GM20000 (cell line): ENCODE measurements at regions not wholly inside any gene's neighbourhood (a gene's known extent, or its start where the extent isn't known, plus 50 kb on each side); places are given as distances from the start of the nearest gene placed in this dataset.

ENCODE experiments used
- DNase-seq: peaks from one replicate; pipeline ENCODE4 v3.0.0; 2012; ENCODE audit warnings: low spot score
- TF ChIP-seq, protein P1 (sequence below): IDR thresholded peaks from 2 replicates; pipeline ENCODE4 v1.5.1; 2012; ENCODE audit warnings: mild to moderate bottlenecking, control low read depth; ENCODE audit errors: extremely low read depth, missing control alignments

DNA sequence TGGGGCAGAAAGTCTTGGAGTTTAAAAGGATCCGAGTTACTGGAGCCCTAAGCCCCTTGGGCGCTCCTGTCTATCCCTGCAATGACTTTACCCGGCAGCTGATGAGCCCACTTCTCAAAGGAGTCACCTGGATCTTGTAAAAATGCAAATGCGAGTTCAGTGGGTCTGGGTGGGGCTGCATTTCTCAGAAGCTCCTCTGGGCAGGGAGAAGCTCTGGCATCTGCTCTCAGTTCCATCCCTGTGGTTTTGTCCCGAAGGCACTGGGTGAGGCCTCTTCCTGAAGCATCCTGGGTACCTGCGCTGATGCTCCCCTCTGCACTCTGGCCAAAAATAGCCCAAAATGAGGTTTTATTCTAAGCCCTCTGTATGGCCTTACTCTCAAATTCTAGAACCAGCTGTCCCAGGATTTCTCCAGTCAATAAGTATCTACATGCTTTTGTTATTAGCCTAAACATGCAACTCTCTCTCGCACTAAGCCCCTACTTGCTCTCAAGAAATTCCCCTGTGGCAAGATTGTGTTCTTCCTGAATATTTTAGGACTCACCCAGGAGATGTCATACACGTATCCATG, 167.8 kb upstream of the APCDD1 start:
- TF ChIP-seq, protein P1, sequence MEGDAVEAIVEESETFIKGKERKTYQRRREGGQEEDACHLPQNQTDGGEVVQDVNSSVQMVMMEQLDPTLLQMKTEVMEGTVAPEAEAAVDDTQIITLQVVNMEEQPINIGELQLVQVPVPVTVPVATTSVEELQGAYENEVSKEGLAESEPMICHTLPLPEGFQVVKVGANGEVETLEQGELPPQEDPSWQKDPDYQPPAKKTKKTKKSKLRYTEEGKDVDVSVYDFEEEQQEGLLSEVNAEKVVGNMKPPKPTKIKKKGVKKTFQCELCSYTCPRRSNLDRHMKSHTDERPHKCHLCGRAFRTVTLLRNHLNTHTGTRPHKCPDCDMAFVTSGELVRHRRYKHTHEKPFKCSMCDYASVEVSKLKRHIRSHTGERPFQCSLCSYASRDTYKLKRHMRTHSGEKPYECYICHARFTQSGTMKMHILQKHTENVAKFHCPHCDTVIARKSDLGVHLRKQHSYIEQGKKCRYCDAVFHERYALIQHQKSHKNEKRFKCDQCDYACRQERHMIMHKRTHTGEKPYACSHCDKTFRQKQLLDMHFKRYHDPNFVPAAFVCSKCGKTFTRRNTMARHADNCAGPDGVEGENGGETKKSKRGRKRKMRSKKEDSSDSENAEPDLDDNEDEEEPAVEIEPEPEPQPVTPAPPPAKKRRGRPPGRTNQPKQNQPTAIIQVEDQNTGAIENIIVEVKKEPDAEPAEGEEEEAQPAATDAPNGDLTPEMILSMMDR, result no peak
- DNase-seq, result no peak

DNA sequence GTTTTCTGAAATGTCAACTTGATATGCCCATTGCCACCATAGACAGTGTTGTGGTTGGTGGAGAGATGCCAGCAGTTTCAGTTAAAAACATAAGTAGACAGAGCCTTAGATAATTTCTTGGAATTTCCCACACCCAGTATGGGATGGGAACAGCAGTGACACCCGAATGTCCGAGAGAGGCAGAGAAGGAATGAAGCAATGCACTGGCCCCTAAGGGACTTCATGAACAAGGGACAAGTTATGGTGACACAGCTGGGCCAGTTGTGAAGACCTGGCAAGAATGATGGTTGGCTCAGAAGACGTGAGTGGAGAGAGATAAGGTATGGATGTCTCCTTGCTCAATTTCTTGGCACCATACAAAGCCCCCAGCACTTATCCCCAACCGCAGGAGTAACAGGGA, 165.2 kb upstream of the APCDD1 start:
- no peak for DNase-seq
- TF ChIP-seq, protein P1, result no peak

DNA sequence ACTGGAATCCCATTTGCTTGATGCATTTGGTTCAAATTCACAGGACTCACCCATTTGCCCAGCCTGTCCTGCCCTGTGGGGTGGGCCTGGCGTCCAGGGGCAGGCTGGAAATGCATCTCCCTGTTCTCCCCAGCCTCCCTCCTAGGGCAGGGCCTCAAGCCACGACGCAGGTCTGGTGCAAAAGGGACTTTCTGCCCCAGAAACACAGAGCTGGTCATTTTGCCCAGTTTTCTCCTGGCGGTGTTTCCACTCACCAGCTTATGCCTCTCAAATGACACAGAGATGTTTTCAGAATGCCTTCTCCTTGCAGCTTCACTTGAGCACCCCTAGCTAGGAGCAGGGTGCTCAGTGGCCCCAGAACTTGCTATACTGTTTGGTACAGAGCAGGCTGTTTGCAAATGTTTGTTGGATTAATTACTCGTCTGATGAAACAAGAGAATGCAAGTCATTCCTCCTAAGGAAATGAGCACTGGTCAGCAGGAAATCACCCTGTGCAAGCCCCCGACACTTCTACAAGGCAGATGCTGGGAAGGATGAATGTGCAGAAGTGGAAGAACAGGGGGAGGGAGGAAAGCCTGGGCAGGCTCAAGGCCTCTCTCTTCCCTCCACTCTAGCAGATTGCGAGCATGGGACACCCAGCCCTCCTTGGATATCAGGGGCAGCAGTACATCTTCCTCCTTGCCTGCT, 164.3 kb upstream of the APCDD1 start:
- no peak for DNase-seq
- TF ChIP-seq, protein P1, result no peak

DNA sequence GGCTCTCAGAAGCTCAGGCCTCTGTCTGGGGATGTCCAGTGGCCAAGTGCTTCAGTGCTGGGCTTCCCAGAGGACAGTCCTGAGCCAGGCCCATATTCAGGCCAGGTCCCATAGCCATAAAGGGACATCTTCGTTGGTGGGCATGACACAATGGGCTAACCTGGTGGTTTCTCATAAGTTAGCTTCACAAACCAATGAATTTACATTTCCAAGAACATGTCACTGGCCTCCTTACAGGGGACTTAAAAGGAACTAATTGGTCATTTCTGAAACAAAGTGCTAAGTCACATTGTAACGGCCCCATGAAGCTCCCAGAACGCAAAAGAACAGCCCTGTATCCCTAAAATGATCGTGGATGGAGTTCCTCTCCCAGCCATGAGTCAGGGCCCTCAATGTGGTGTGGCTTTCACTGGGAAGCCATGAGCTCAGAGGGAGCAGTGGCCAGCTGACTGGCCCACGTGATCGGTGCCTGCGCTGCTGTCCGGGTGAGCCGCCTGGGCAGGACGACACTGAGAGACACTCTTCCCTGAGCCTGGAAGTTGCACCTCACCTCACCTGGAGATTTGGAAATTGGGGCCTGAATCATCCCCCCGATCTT, 163.7 kb upstream of the APCDD1 start:
- TF ChIP-seq, protein P1, result no peak
- DNase-seq, result no peak

DNA sequence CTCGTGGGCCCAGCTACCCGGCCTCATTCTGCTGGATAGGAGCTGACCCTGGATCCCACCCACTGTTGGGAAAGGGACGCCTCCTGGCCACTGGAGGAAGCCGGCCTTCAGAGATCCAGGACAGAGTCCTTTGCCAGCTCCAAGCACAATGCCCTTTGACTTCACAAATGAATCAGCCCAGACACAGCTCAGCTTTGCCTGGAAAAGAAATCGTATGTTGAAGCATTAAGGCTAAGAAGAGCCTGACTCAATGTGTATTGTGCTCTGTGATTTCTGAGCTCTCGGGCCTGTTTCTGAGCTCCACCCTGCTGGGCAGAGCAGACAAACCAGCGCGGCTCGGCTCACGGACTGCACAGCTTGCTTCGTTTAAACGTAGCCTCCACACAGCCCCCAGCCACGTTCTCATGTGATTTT, 162.9 kb upstream of the APCDD1 start:
- TF ChIP-seq, protein P1, result no peak

DNA sequence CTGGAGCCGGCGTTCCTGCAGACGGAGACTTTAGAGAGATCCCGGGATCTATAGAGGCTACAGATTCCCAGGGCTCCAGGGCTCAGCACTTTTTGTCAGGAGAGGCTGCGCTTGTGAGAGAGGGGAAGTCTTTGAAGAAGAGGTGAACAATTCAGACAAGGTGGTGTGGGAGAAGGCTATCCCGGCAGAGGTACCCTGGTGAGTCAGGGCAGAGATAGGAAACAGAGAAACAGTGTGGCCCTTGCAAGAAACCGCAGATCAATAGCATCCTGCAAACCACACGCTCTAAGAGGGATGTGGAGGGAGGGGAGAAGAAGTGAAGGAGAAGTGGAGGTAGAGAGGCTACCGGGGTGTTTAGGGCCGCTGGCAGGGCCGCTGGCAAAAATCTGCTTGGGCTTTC, 160.5 kb upstream of the APCDD1 start:
- TF ChIP-seq, protein P1, result no peak
- no peak for DNase-seq

More for the DNA sequence above, 162.9 kb upstream of the APCDD1 start:
- DNase-seq, result no peak

DNA sequence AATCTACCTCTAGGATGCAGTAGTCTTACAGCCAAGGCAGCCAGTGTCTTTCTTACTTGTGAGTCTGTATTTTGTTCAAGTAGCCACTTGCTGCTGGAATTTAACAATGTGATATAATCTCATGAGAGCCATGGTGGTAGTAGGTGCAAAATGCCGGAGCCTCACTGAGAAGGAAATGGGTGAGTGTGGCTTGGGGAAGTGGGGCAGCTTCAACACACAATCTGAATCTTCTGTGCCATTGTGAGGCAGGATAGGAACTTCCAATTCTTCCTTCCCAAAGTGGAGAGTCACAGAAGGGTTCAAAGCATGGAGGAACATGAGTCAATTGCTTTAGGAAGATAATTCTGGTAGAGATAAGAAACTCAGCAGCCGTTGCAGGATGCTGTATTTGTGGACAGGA, 158.7 kb upstream of the APCDD1 start:
- TF ChIP-seq, protein P1, result no peak
- DNase-seq, result no peak
